Testis (tissue), 2 donors: ENCODE measurements at regions not wholly inside any gene's neighbourhood (a gene's known extent, or its start where the extent isn't known, plus 50 kb on each side); places are given as distances from the start of the nearest gene placed in this dataset.

Experiments used
- POLR2A ChIP-seq: fragments of 450-650 bp; IDR thresholded peaks from one replicate; pipeline ENCODE4 v1.6.1; 2017; ENCODE audit warnings: antibody characterized with exemption, mild to moderate bottlenecking, moderate library complexity
- TF ChIP-seq, protein P1 (sequence below), 3 experiments: fragments of 450-650 bp in 2 of 3; fragments of 200-600 bp in 1 of 3; sonication (generic) in 1 of 3; IDR thresholded peaks; one replicate each; pipeline ENCODE4 v1.5.1; 2016 to 2019; ENCODE audit warnings: antibody characterized with exemption in 3 of 3, mild to moderate bottlenecking in 2 of 3, moderate library complexity in 1 of 3

DNA sequence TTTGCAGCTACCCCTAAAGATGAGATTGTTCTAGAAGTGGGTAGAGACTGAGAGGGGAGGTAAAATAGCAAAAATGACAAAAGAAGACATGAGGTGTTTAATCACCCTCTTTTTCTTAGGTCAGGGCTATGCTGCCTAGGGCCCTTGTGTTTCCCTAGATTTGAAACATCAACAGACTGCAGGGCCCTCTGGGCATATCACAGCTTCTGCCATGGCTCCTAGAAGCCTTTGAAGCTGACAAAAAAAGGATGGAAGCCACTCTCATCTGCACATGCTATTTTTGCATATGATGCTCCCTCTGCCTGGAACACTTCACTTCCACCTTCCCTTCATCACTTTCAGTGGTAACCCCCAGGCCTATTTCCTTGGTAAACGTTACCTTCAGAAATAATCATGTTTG, 68.1 kb downstream of the BTG1 start:
- TF ChIP-seq, protein P1, sequence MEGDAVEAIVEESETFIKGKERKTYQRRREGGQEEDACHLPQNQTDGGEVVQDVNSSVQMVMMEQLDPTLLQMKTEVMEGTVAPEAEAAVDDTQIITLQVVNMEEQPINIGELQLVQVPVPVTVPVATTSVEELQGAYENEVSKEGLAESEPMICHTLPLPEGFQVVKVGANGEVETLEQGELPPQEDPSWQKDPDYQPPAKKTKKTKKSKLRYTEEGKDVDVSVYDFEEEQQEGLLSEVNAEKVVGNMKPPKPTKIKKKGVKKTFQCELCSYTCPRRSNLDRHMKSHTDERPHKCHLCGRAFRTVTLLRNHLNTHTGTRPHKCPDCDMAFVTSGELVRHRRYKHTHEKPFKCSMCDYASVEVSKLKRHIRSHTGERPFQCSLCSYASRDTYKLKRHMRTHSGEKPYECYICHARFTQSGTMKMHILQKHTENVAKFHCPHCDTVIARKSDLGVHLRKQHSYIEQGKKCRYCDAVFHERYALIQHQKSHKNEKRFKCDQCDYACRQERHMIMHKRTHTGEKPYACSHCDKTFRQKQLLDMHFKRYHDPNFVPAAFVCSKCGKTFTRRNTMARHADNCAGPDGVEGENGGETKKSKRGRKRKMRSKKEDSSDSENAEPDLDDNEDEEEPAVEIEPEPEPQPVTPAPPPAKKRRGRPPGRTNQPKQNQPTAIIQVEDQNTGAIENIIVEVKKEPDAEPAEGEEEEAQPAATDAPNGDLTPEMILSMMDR (IDR thresholded peaks at IDR 0.05): no peak
- TF ChIP-seq POLR2A: no peak
